Trophoblast cell (in vitro differentiated cells and primary cell): ENCODE measurements at regions not wholly inside any gene's neighbourhood (a gene's known extent, or its start where the extent isn't known, plus 50 kb on each side); places are given as distances from the start of the nearest gene placed in this dataset.

ENCODE experiments used
- DNase-seq, 2 donors: peaks; one replicate each; pipeline ENCODE4 v3.0.0-alpha.2; 2016
- H2AFZ ChIP-seq: 2 replicates; pipeline ENCODE4 v1.6.1; 2013; ENCODE audit warnings: low read length, moderate library complexity, mild to moderate bottlenecking; ENCODE audit not compliant: insufficient read depth, poor library complexity
- H2AK5ac ChIP-seq: 2 replicates; pipeline ENCODE4 v1.6.1; 2013; ENCODE audit warnings: mild to moderate bottlenecking, low read length
- H2BK120ac ChIP-seq: 2 replicates; pipeline ENCODE4 v1.6.1; 2013; ENCODE audit warnings: low read length, mild to moderate bottlenecking, moderate library complexity; ENCODE audit not compliant: insufficient read depth, poor library complexity
- H2BK12ac ChIP-seq: 2 replicates; pipeline ENCODE4 v1.6.1; 2013; ENCODE audit warnings: mild to moderate bottlenecking, low read length, moderate library complexity
- H2BK5ac ChIP-seq: 2 replicates; pipeline ENCODE4 v1.6.1; 2013; ENCODE audit warnings: low read length, low read depth, moderate library complexity, mild to moderate bottlenecking; ENCODE audit not compliant: poor library complexity
- H3K14ac ChIP-seq: 2 replicates; pipeline ENCODE4 v1.6.1; 2013; ENCODE audit warnings: mild to moderate bottlenecking, low read length
- H3K18ac ChIP-seq: 2 replicates; pipeline ENCODE4 v1.6.1; 2013; ENCODE audit warnings: mild to moderate bottlenecking, low read length
- H3K23ac ChIP-seq: 2 replicates; pipeline ENCODE4 v1.6.1; 2013; ENCODE audit warnings: low read length
- H3K27ac ChIP-seq: 2 replicates; pipeline ENCODE4 v1.5.1; 2013; ENCODE audit warnings: low read depth, mild to moderate bottlenecking, inconsistent platforms, low read length, moderate library complexity
- H3K27me3 ChIP-seq: 2 replicates; pipeline ENCODE4 v1.6.1; 2013; ENCODE audit warnings: inconsistent platforms, mild to moderate bottlenecking, low read length, moderate library complexity; ENCODE audit not compliant: insufficient read depth
- H3K36me3 ChIP-seq, 2 experiments: 1 replicate in 1 of 2; 2 replicates in 1 of 2; pipeline ENCODE4 v1.6.1; 2013; ENCODE audit warnings: low read length in 2 of 2, mild to moderate bottlenecking in 2 of 2, moderate library complexity in 1 of 2; ENCODE audit not compliant: insufficient read depth in 2 of 2, control insufficient read depth in 1 of 2
- H3K4ac ChIP-seq: 2 replicates; pipeline ENCODE4 v1.6.1; 2013; ENCODE audit warnings: low read depth, mild to moderate bottlenecking, low read length, moderate library complexity
- H3K4me1 ChIP-seq, 2 experiments: 1 replicate in 1 of 2; 2 replicates in 1 of 2; pipeline ENCODE4 v1.6.1; 2013; ENCODE audit warnings: low read length in 2 of 2, mild to moderate bottlenecking in 2 of 2, moderate library complexity in 1 of 2; ENCODE audit not compliant: insufficient read depth in 2 of 2, control insufficient read depth in 1 of 2
- H3K4me2 ChIP-seq: 2 replicates; pipeline ENCODE4 v1.6.1; 2013; ENCODE audit warnings: inconsistent platforms, mild to moderate bottlenecking, low read length, moderate library complexity
- H3K4me3 ChIP-seq: 2 replicates; pipeline ENCODE4 v1.5.1; 2013; ENCODE audit warnings: mild to moderate bottlenecking, low read depth, low read length, inconsistent platforms
- H3K79me1 ChIP-seq: one replicate; pipeline ENCODE4 v1.6.1; 2013; ENCODE audit warnings: low read length
- H3K79me2 ChIP-seq: 2 replicates; pipeline ENCODE4 v1.6.1; 2013; ENCODE audit warnings: low read length, mild to moderate bottlenecking; ENCODE audit not compliant: control insufficient read depth, insufficient read depth, poor library complexity
- H3K9ac ChIP-seq: 2 replicates; pipeline ENCODE4 v1.6.1; 2013; ENCODE audit warnings: mild to moderate bottlenecking, low read length
- H3K9me3 ChIP-seq: 2 replicates; pipeline ENCODE4 v1.6.1; 2013; ENCODE audit warnings: low read depth, mild to moderate bottlenecking, control low read depth, inconsistent platforms, low read length; ENCODE audit not compliant: insufficient read depth
- H4K12ac ChIP-seq: 2 replicates; pipeline ENCODE4 v1.6.1; 2013; ENCODE audit warnings: low read depth, mild to moderate bottlenecking, low read length, moderate library complexity
- H4K8ac ChIP-seq: 2 replicates; pipeline ENCODE4 v1.6.1; 2013; ENCODE audit warnings: low read depth, mild to moderate bottlenecking, low read length, moderate library complexity
- H4K91ac ChIP-seq: one replicate; pipeline ENCODE4 v1.6.1; 2013; ENCODE audit warnings: low read depth, mild to moderate bottlenecking, low read length, moderate library complexity
- WGBS: extraction: QIAGEN DNeasy Blood & Tissue Kit; methylation state at CpG from one replicate; pipeline ENCODE4 v1.1.7; 2013; ENCODE audit warnings: missing lambda C conversion rate; ENCODE audit not compliant: insufficient read length, insufficient coverage; ENCODE audit errors: extremely low coverage; 5-methylcytosine and 5-hydroxymethylcytosine counted together

DNA sequence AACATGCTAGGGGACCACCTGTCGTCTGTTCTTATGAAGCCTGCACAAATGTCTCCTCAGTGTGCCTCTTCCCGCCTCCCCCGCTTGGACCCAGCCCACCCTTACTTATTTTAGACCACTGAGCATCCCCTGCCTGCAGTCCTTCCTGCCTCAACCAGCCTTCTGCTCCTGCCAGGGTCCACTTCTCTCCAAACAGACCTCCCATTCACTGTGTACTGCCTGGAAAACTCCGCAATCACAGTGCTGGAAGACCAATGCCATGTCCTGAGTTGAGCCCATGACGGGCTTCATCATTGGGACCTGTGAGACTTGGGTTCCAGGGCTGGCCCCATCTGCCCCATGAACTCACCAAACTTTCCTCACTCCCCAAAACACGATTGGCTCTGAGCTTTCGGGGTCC is 309.4 kb downstream of the IRX1 start:
- no CpG with 5 or more reads among the region's 7 CpGs for WGBS
- Histone ChIP-seq H3K9ac (no peak overlapping the region), H4K91ac (no peak overlapping the region), H4K12ac (no peak overlapping the region), H3K27ac (no peak overlapping the region), H2BK120ac (no peak overlapping the region), H4K8ac (no peak overlapping the region), H3K4me1 (no peaks in the 10 kb centered on the region), H2BK5ac (no peak overlapping the region), H3K23ac (no peak overlapping the region), H3K18ac (no peak overlapping the region), H3K36me3 (no peaks in the 10 kb centered on the region), H3K27me3 (no peaks in the 10 kb centered on the region), H3K79me2 (no peaks in the 10 kb centered on the region), H3K14ac (no peak overlapping the region), H3K4ac (no peak overlapping the region), H3K4me2 (no peak overlapping the region), H2AFZ (no peak overlapping the region), H3K4me3 (no peak overlapping the region), H3K79me1 (no peaks in the 10 kb centered on the region), H3K9me3 (peaks cover 4% of the 10 kb centered on the region), H2BK12ac (no peak overlapping the region), H2AK5ac (no peak overlapping the region)
- DNase-seq: no peak

DNA sequence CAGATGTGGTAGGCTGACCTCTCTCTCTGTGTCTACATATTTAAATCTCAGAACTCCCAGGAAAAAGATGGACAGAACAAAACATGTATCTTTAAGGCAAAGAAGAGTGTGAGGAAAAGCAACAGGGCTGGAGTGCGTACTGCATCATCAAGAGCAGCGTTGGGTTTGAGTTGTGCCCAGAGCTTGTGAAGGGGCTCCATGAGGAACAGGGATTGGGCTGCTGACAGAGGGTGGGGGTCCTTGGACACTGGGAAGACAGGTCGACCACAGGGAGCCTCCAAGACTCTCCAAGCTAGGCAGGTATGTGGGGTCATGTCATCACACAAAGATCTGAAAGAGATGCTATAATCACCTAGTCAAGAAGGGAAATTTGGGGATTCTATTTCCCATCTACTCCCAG is 309.9 kb downstream of the IRX1 start:
- Histone ChIP-seq H4K8ac (no peak overlapping the region), H3K79me2 (no peaks in the 10 kb centered on the region), H2AK5ac (no peak overlapping the region), H2BK12ac (no peak overlapping the region), H2BK5ac (no peak overlapping the region), H4K12ac (no peak overlapping the region), H3K9me3 (peaks cover 4% of the 10 kb centered on the region), H3K36me3 (no peaks in the 10 kb centered on the region), H4K91ac (no peak overlapping the region), H2AFZ (no peak overlapping the region), H3K4me3 (no peak overlapping the region), H3K18ac (no peak overlapping the region), H3K4ac (no peak overlapping the region), H3K27ac (no peak overlapping the region), H3K14ac (no peak overlapping the region), H3K4me2 (no peak overlapping the region), H3K27me3 (no peaks in the 10 kb centered on the region), H3K23ac (no peak overlapping the region), H2BK120ac (no peak overlapping the region), H3K79me1 (no peaks in the 10 kb centered on the region), H3K4me1 (no peaks in the 10 kb centered on the region), H3K9ac (no peak overlapping the region)
- no peak for DNase-seq
- no CpG with 5 or more reads among the region's 3 CpGs for WGBS

DNA sequence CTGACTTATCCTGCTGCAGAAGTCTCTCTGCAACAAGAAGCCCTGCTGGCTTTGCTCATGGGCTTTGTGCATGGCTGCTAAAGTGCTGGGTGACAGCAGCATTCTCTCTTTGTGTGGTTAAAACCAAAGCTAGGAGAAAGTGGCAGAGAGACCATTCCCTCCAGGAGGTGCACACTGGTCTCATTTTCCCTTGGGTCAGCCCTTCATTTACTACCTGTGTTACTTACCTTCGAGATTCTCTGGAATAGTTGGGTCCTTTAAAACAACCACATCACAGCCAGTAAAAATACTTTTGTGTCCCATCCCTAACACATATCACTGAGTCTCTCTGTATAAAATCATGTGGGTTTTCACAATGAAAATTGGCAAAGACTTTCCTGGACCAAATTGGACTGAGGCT is 315.5 kb downstream of the IRX1 start:
- H3K27ac ChIP-seq: no peak overlapping the region
- H3K27me3 ChIP-seq: no peaks in the 10 kb centered on the region
- no peaks in the 10 kb centered on the region for H3K79me1 ChIP-seq
- H3K4ac ChIP-seq: no peak overlapping the region
- H4K8ac ChIP-seq: no peak overlapping the region
- H4K91ac ChIP-seq: no peak overlapping the region
- no peak overlapping the region for H3K18ac ChIP-seq
- no peak overlapping the region for H2BK120ac ChIP-seq
- no peaks in the 10 kb centered on the region for H3K9me3 ChIP-seq
- no peaks in the 10 kb centered on the region for H3K79me2 ChIP-seq
- H3K9ac ChIP-seq: no peak overlapping the region
- no peaks in the 10 kb centered on the region for H3K4me1 ChIP-seq
- H2AFZ ChIP-seq: no peak overlapping the region
- no peak for DNase-seq
- no CpG with 5 or more reads among the region's 1 CpG for WGBS
- no peaks in the 10 kb centered on the region for H3K36me3 ChIP-seq
- H3K4me3 ChIP-seq: no peak overlapping the region
- H3K23ac ChIP-seq: no peak overlapping the region
- no peak overlapping the region for H3K4me2 ChIP-seq
- no peak overlapping the region for H2BK5ac ChIP-seq
- no peak overlapping the region for H2BK12ac ChIP-seq
- H2AK5ac ChIP-seq: no peak overlapping the region
- H4K12ac ChIP-seq: no peak overlapping the region
- H3K14ac ChIP-seq: no peak overlapping the region

DNA sequence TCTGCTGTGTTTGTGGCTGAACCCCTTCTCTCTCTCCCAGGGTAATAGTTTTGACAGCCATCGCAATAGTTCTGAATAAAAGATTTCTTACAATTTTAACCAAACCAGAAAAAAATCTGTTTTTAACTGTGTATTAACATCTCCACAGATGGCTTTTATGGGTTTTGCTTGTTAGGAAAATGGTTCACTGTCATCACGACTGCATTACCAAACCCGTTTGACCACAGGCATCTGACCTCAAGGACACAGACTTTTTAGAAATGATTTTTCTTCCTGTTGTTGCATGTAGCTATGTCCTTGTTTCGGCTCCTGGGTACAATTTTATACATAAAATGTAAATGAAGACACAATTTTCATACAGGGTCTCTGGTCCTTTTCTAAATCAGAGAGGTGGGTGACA is 316.1 kb downstream of the IRX1 start:
- H2BK12ac ChIP-seq: no peak overlapping the region
- no peak overlapping the region for H2BK120ac ChIP-seq
- H3K27me3 ChIP-seq: no peaks in the 10 kb centered on the region
- no peak overlapping the region for H3K4ac ChIP-seq
- H3K36me3 ChIP-seq: no peaks in the 10 kb centered on the region
- H3K9me3 ChIP-seq: no peaks in the 10 kb centered on the region
- H3K23ac ChIP-seq: no peak overlapping the region
- H2AK5ac ChIP-seq: no peak overlapping the region
- no peak overlapping the region for H3K27ac ChIP-seq
- H2BK5ac ChIP-seq: no peak overlapping the region
- no peak for DNase-seq
- H4K91ac ChIP-seq: no peak overlapping the region
- no peak overlapping the region for H4K8ac ChIP-seq
- no peaks in the 10 kb centered on the region for H3K79me2 ChIP-seq
- no peak overlapping the region for H3K4me3 ChIP-seq
- no peak overlapping the region for H4K12ac ChIP-seq
- no peak overlapping the region for H3K9ac ChIP-seq
- no peaks in the 10 kb centered on the region for H3K79me1 ChIP-seq
- H3K18ac ChIP-seq: no peak overlapping the region
- H3K4me2 ChIP-seq: no peak overlapping the region
- WGBS: no CpG with 5 or more reads among the region's 4 CpGs
- H2AFZ ChIP-seq: no peak overlapping the region
- H3K4me1 ChIP-seq: no peaks in the 10 kb centered on the region
- H3K14ac ChIP-seq: no peak overlapping the region
